GM19240 (cell line): ENCODE measurements at regions not wholly inside any gene's neighbourhood (a gene's known extent, or its start where the extent isn't known, plus 50 kb on each side); places are given as distances from the start of the nearest gene placed in this dataset.
"Not testable (repeated sequence)": the region's sequence is repeated elsewhere in the genome, so short reads cannot be mapped to it uniquely, and the experiment has no call there.

Experiments
- DNase-seq: peaks from one replicate; pipeline ENCODE4 v3.0.0; 2011; ENCODE audit warnings: low spot score; ENCODE audit not compliant: insufficient read length

GRCh38 chr16:59356144-59356543 lies 622.0 kb upstream of the GOT2 start:
- DNase-seq = no peak

- DNase-seq = no peak
Measured at GRCh38 chr16:59355704-59356103, 621.6 kb upstream of the GOT2 start.

DNA sequence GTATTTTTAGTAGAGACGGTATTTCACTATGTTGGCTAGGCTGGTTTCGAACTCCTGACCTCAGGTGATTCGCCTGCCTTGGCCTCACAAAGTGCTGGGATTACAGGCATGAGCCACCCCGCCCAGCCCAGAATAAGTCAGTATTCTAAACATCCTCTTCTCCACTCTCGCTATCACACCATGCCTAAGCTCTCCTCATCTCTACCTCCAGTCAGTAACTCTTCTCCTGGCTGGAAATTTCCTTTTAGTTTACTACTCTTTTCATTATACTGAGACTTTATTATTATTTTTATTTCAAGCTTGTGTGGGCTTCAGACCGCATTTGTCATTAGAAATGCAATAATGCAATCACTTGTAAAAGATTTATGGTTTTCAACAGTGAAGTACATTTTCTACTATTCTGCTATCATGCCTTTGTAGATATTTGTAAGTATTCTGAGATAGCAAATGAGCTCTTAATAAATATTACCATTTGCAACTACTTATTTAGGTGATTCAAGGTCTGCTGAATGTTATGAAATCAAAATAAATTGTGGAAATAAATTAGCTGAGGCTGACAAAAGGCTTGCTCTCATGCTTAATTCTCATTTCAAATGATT lies 617.3 kb upstream of the GOT2 start:
- DNase-seq = no peak

DNA sequence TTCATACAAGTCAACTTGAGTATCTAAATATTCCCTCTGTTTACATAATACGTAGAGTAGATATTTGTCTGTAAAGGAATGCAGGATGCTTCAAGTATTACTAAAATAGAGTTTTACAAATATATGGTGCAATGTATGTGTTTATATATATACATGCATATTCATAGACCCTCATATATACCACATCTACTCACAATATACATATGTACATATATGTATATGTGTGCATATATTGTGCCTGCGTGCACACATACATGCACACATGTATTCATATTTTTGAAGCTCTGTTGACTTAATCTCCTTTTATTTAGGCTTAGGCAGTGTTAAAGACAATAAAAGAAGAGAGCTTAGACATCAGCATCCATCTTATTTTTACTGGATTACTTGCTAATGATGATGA lies 616.6 kb upstream of the GOT2 start:
- DNase-seq = no peak

GRCh38 chr16:59342669-59343068 lies 608.6 kb upstream of the GOT2 start:
- DNase-seq = no peak

GRCh38 chr16:59341368-59341767 lies 607.3 kb upstream of the GOT2 start:
- DNase-seq = no peak

- DNase-seq = no peak
Measured at GRCh38 chr16:59339871-59340270, 605.8 kb upstream of the GOT2 start.

DNA sequence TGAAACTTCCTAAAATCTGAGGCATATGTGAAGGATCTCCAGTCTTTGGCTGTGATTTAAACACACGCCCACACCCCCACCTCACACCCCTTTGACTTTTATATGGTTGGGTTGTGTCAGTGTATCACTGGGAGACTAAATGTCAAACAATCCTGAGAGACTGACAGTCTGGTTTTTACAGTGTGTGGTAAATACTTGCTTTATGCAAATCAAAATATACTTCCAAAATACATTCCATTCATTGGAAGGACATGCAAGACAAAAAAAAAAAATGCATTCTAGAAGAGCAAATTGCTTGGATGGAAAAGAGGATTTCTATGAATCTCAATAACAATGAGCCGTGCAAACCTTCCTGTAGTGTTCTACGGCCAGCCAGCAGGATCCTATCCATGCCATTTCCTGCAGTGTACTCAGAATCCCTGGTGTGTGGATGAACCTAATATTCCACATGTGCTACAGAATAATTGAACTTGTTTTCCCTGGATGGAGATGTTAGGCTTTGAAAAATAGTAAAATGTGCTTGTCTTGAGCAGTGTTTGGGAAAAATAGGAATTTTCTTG lies 602.1 kb upstream of the GOT2 start:
- no peak for DNase-seq

- DNase-seq = not testable (repeated sequence)
Measured at GRCh38 chr16:59331708-59332107, 597.6 kb upstream of the GOT2 start.

- no peak for DNase-seq
Measured at GRCh38 chr16:59330019-59330670, 596.0 kb upstream of the GOT2 start.

DNA sequence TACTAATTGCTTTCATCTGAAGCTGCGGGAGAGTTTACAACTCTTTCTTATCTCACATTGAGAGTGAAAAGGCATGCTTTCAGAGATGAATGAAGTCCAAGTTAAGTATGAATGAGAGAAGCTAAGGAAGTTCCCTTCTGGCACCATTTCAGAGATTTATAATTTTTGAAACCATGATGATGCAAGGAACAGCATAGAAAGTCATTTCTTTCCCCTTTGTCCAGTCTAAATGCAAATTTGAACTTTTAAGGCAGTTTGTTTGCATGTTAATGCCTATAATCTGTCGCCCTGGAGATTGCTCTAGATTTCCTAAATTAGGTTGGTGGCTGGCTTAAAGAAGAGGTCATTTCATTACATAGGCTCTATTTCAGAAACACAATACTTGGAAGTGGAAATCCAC lies 594.8 kb upstream of the GOT2 start:
- no peak for DNase-seq

DNA sequence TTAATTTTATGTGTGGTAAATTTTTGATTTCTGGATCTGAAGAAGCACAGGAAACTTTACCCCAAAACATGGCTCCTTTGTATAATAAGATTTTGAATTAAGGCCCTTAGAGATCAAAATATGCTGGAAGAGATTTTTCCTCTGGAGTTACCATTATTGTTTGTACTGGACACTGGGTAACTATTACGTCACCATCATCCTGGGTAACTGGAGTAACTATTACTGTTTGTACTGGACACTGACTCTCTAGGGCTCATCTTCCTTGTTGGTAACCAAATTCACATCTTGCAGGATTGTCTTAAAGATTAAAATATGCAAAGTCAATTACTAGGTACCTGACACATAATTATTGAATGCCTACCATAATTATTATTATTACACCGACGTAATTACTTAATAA lies 593.8 kb upstream of the GOT2 start:
- no peak for DNase-seq

- no peak for DNase-seq
Measured at GRCh38 chr16:59326955-59327354, 592.8 kb upstream of the GOT2 start.

DNA sequence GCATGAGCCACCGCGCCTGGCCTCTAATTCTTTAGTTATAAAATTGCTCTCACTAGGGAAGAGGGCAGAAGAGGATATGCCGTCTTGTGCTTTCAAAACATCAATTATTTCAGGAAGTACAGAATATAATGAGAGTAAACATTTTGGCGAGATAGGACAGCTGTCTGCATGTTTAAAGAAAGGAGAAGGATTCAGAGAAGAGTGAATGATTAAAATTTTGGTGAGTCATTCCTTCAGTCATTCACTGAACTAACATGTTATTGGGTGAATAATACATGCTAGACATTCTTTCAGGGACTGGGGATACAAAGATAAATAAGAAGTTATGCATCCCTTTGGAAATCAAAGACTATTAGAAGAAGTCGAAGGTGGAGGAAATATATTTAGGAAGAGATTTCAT lies 590.3 kb upstream of the GOT2 start:
- no peak for DNase-seq

DNA sequence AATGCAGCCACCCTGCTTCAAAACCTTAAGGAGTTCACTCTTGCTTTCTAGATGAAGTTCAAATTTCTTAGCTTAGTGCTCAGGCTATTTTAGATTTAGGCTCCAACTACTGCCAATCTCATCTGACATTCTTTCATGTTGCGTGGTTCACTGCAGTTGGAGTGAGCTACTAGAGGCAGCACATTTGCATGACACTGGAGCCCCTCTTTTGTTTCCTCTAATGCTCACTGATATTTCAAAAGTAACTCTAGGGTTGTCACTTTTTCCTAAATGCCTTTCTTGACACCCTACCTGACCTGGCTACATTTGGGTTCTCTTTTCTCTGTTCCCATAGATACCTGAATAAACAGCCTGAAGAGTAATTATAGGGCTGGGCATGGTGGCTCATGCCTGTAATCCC lies 586.5 kb upstream of the GOT2 start:
- no peak for DNase-seq

DNA sequence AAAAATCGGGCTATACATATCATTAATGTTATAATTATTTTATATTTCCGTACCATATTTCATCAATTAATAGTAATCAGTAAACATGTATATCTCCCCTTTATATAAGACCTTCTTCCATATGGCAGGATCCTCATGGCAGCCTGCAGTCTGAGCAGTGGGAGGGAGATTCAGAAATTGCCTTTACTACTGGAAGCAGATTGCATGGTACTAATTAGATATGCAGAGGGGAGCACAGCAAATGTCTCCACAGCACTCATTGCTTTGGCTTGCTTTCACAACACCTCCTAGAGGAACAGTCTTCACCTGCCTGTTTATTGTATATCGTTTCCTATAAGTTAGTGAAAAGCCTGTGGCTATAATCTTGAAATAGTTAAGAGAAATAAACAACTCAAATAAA lies 585.8 kb upstream of the GOT2 start:
- DNase-seq = no peak

GRCh38 chr16:59305850-59306249 lies 571.7 kb upstream of the GOT2 start:
- no peak for DNase-seq

- no peak for DNase-seq
Measured at GRCh38 chr16:59296888-59297287, 562.8 kb upstream of the GOT2 start.

- no peak for DNase-seq
Measured at GRCh38 chr16:59295993-59296736, 562.0 kb upstream of the GOT2 start.

DNA sequence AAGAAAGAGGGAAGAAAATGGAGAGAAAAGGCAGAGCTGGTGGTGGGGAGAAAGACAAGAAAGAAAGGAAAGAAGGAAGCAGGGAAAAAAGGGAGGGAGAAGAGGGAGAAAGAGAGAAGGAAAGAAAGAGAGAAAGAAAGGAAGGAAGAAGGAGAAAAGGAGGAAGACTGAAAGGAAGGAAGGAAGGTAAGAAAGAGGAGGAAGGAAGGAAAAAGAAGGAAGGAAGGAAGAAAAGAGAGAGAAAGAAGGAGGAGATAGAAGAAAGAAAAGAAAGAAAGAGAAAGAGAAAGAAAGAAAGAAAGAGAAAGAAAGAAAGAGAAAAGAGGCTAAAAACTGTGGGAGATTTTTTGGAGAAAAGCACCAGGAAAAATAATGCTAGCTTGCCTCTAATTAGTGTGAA lies 561.4 kb upstream of the GOT2 start:
- DNase-seq = no peak

- no peak for DNase-seq
Measured at GRCh38 chr16:59290718-59291117, 556.6 kb upstream of the GOT2 start.

- DNase-seq = no peak
Measured at GRCh38 chr16:59289151-59289550, 555.0 kb upstream of the GOT2 start.

- no peak for DNase-seq
Measured at GRCh38 chr16:59274141-59274540, 540.0 kb upstream of the GOT2 start.
